Loucy (cell line): ENCODE measurements at regions not wholly inside any gene's neighbourhood (a gene's known extent, or its start where the extent isn't known, plus 50 kb on each side); places are given as distances from the start of the nearest gene placed in this dataset.

ENCODE experiments used
- H2AFZ ChIP-seq: fragments of 200-600 bp; sonication (generic); 2 replicates; pipeline ENCODE4 v1.6.0; 2016; ENCODE audit warnings: antibody characterized with exemption, mild to moderate bottlenecking, low read length, moderate library complexity
- H3F3A ChIP-seq: fragments of 200-600 bp; 2 replicates; pipeline ENCODE4 v1.6.0; 2016; ENCODE audit warnings: antibody characterized with exemption, low read depth, mild to moderate bottlenecking
- H3K27me3 ChIP-seq: fragments of 200-600 bp; sonication (generic); 2 replicates; pipeline ENCODE4 v1.6.1; 2014; ENCODE audit warnings: low read length, mild to moderate bottlenecking; ENCODE audit not compliant: insufficient read depth, poor library complexity, severe bottlenecking
- H3K36me3 ChIP-seq: fragments of 200-600 bp; sonication (generic); 2 replicates; pipeline ENCODE4 v1.6.1; 2016; ENCODE audit warnings: low read length; ENCODE audit not compliant: insufficient read depth
- H3K4me1 ChIP-seq: fragments of 200-600 bp; sonication (generic); 2 replicates; pipeline ENCODE4 v1.5.1; 2014; ENCODE audit warnings: low read length, mild to moderate bottlenecking; ENCODE audit not compliant: insufficient read depth, poor library complexity, severe bottlenecking
- H3K4me2 ChIP-seq: fragments of 200-600 bp; sonication (generic); 2 replicates; pipeline ENCODE4 v1.6.0; 2014; ENCODE audit warnings: antibody characterized with exemption, low read length, low read depth, mild to moderate bottlenecking; ENCODE audit not compliant: poor library complexity, severe bottlenecking
- H3K4me3 ChIP-seq: fragments of 200-600 bp; sonication (generic); 2 replicates; pipeline ENCODE4 v1.5.1; 2014; ENCODE audit warnings: low read length, mild to moderate bottlenecking, mixed read lengths; ENCODE audit not compliant: poor library complexity, severe bottlenecking
- H3K79me2 ChIP-seq: fragments of 200-600 bp; sonication (generic); 2 replicates; pipeline ENCODE4 v1.6.1; 2014; ENCODE audit warnings: low read length; ENCODE audit not compliant: insufficient read depth
- H3K9ac ChIP-seq: fragments of 200-600 bp; sonication (generic); 2 replicates; pipeline ENCODE4 v1.6.0; 2014; ENCODE audit warnings: mild to moderate bottlenecking, low read depth, low read length, moderate library complexity; ENCODE audit not compliant: poor library complexity, severe bottlenecking
- H3K9me2 ChIP-seq: fragments of 200-600 bp; sonication (generic); replicated peaks from 2 replicates; pipeline ENCODE4 v1.6.1; 2016; ENCODE audit warnings: low read depth, low read length, mixed read lengths
- H3K9me3 ChIP-seq: fragments of 200-600 bp; sonication (generic); 2 replicates; pipeline ENCODE4 v1.6.1; 2014; ENCODE audit warnings: mild to moderate bottlenecking, antibody characterized with exemption, low read length, low read depth; ENCODE audit not compliant: insufficient read depth
- H4K20me1 ChIP-seq: fragments of 200-600 bp; sonication (generic); 2 replicates; pipeline ENCODE4 v1.6.0; 2014; ENCODE audit warnings: antibody characterized with exemption, low read length, mild to moderate bottlenecking; ENCODE audit not compliant: insufficient read depth, poor library complexity, severe bottlenecking
- CTCF ChIP-seq: fragments of 200-600 bp; sonication (generic); conservative IDR thresholded peaks from 2 replicates; pipeline ENCODE4 v1.5.1; 2014; ENCODE audit warnings: mild to moderate bottlenecking, antibody characterized with exemption, low read length
- EZH2phosphoT487 ChIP-seq: fragments of 200-600 bp; IDR thresholded peaks from 2 replicates; pipeline ENCODE4 v1.6.1; 2018; ENCODE audit warnings: antibody characterized with exemption, mild to moderate bottlenecking, moderate library complexity, borderline replicate concordance

- no peak for TF ChIP-seq EZH2phosphoT487
- no peak for TF ChIP-seq CTCF
- Histone ChIP-seq H3F3A (no peaks in the 10 kb centered on the region), H3K27me3 (no peaks in the 10 kb centered on the region), H3K9me2 (no peaks in the 10 kb centered on the region), H3K9me3 (no peaks in the 10 kb centered on the region; the same call in 1 of the 2 replicates), H2AFZ (no peak overlapping the region), H3K4me2 (no peak overlapping the region), H3K9ac (no peak overlapping the region), H4K20me1 (no peaks in the 10 kb centered on the region), H3K36me3 (no peaks in the 10 kb centered on the region), H3K4me3 (no peak overlapping the region), H3K4me1 (no peaks in the 10 kb centered on the region), H3K79me2 (no peaks in the 10 kb centered on the region)
Measured at GRCh38 chr4:149214301-149214700, 601.3 kb downstream of the IQCM start.

GRCh38 chr4:149211876-149212275, 603.8 kb downstream of the IQCM start:
- Histone ChIP-seq H3K4me3 (no peak overlapping the region), H3F3A (no peaks in the 10 kb centered on the region), H3K79me2 (no peaks in the 10 kb centered on the region), H3K9me3 (no peaks in the 10 kb centered on the region), H3K4me2 (no peak overlapping the region), H3K27me3 (no peaks in the 10 kb centered on the region), H3K4me1 (no peaks in the 10 kb centered on the region), H4K20me1 (no peaks in the 10 kb centered on the region), H3K9ac (no peak overlapping the region), H2AFZ (no peak overlapping the region), H3K36me3 (no peaks in the 10 kb centered on the region), H3K9me2 (no peaks in the 10 kb centered on the region)
- TF ChIP-seq EZH2phosphoT487 (no peak), CTCF (no peak)

GRCh38 chr4:149203256-149204001, 612.2 kb downstream of the IQCM start:
- Histone ChIP-seq H3K27me3 (no peaks in the 10 kb centered on the region), H3K4me3 (no peak overlapping the region), H2AFZ (no peak overlapping the region), H3K4me2 (no peak overlapping the region), H3K9me3 (no peaks in the 10 kb centered on the region), H3K9me2 (no peaks in the 10 kb centered on the region), H4K20me1 (no peaks in the 10 kb centered on the region), H3K4me1 (no peaks in the 10 kb centered on the region), H3K9ac (no peak overlapping the region), H3F3A (no peaks in the 10 kb centered on the region), H3K79me2 (no peaks in the 10 kb centered on the region), H3K36me3 (no peaks in the 10 kb centered on the region)
- TF ChIP-seq CTCF = no peak
- TF ChIP-seq EZH2phosphoT487 = no peak
